Stimulated activated CD8-positive, alpha-beta memory T cell treated with anti-CD3 and anti-CD28 coated beads, Interleukin-7, amount 100 ng/mL, for 4 hours (primary cell): ENCODE measurements at regions not wholly inside any gene's neighbourhood (a gene's known extent, or its start where the extent isn't known, plus 50 kb on each side); places are given as distances from the start of the nearest gene placed in this dataset.

Source experiments
- DNase-seq, 2 donors: peaks; one replicate each; pipeline ENCODE4 v3.0.0-alpha.2; 2020; ENCODE audit warnings: low read depth in 2 of 2

GRCh38 chr2:67462738-67463496 lies 65.8 kb downstream of the ETAA1 start:
- DNase-seq, result no peak

GRCh38 chr2:67463810-67464209 lies 66.7 kb downstream of the ETAA1 start:
- DNase-seq, result no peak

- no peak for DNase-seq
Measured at GRCh38 chr2:67465623-67466022, 68.5 kb downstream of the ETAA1 start.

- DNase-seq, result no peak
Measured at GRCh38 chr2:67466734-67467133, 69.6 kb downstream of the ETAA1 start.

- no peak for DNase-seq
Measured at GRCh38 chr2:67471681-67472080, 74.5 kb downstream of the ETAA1 start.

GRCh38 chr2:67476809-67477790 lies 80.0 kb downstream of the ETAA1 start:
- no peak for DNase-seq

- DNase-seq, result no peak
Measured at GRCh38 chr2:67479261-67479660, 82.1 kb downstream of the ETAA1 start.

GRCh38 chr2:67485431-67485830 lies 88.3 kb downstream of the ETAA1 start:
- no peak for DNase-seq

GRCh38 chr2:67486041-67486796 lies 89.1 kb downstream of the ETAA1 start:
- no peak for DNase-seq

- no peak for DNase-seq
Measured at GRCh38 chr2:67487993-67488392, 90.9 kb downstream of the ETAA1 start.

- DNase-seq, result no peak
Measured at GRCh38 chr2:67489396-67489795, 92.3 kb downstream of the ETAA1 start.

GRCh38 chr2:67498931-67499330 lies 101.8 kb downstream of the ETAA1 start:
- no peak for DNase-seq

- DNase-seq, result no peak
Measured at GRCh38 chr2:67499989-67500388, 102.9 kb downstream of the ETAA1 start.

- no peak for DNase-seq
Measured at GRCh38 chr2:67500541-67500940, 103.4 kb downstream of the ETAA1 start.

GRCh38 chr2:67502346-67503065 lies 105.4 kb downstream of the ETAA1 start:
- DNase-seq, result no peak

- DNase-seq, result no peak
Measured at GRCh38 chr2:67503066-67503795, 106.1 kb downstream of the ETAA1 start.

- DNase-seq, result no peak
Measured at GRCh38 chr2:67510745-67511144, 113.6 kb downstream of the ETAA1 start.

- DNase-seq, result no peak
Measured at GRCh38 chr2:67514515-67514914, 117.4 kb downstream of the ETAA1 start.

- no peak for DNase-seq
Measured at GRCh38 chr2:67515056-67515455, 117.9 kb downstream of the ETAA1 start.

GRCh38 chr2:67515538-67515937 lies 118.4 kb downstream of the ETAA1 start:
- no peak for DNase-seq

GRCh38 chr2:67516362-67516761 lies 119.2 kb downstream of the ETAA1 start:
- no peak for DNase-seq
